Neutrophil (primary cell): ENCODE measurements at regions not wholly inside any gene's neighbourhood (a gene's known extent, or its start where the extent isn't known, plus 50 kb on each side); places are given as distances from the start of the nearest gene placed in this dataset.
"Not testable (repeated sequence)": the region's sequence is repeated elsewhere in the genome, so short reads cannot be mapped to it uniquely, and the experiment has no call there.

ENCODE experiments used
- H3K27ac ChIP-seq: fragments of 200-600 bp; sonication (generic); 2 replicates; pipeline ENCODE4 v1.5.1; 2016; ENCODE audit warnings: mild to moderate bottlenecking, moderate library complexity
- H3K27me3 ChIP-seq: fragments of 200-600 bp; sonication (generic); 2 replicates; pipeline ENCODE4 v1.6.0; 2016; ENCODE audit warnings: mild to moderate bottlenecking
- H3K36me3 ChIP-seq: fragments of 200-600 bp; sonication (generic); 2 replicates; pipeline ENCODE4 v1.5.1; 2017
- H3K4me1 ChIP-seq, 2 experiments: fragments of 200-600 bp in 1 of 2; sonication (generic) in 1 of 2; 1 replicate in 1 of 2; 2 replicates in 1 of 2; pipeline versions ENCODE4 v1.5.1 to v1.6.1; 2013 to 2016; ENCODE audit warnings: low read depth in 1 of 2, low read length in 1 of 2, mild to moderate bottlenecking in 1 of 2, moderate library complexity in 1 of 2; ENCODE audit not compliant: control insufficient read depth in 1 of 2, insufficient read depth in 1 of 2
- H3K4me3 ChIP-seq, 2 experiments: fragments of 200-600 bp in 1 of 2; sonication (generic) in 1 of 2; 1 replicate in 1 of 2; 2 replicates in 1 of 2; pipeline ENCODE4 v1.5.1; 2013 to 2016; ENCODE audit warnings: low read depth in 1 of 2, low read length in 1 of 2, mild to moderate bottlenecking in 1 of 2, moderate library complexity in 1 of 2
- H3K9me3 ChIP-seq: fragments of 200-600 bp; sonication (generic); 2 replicates; pipeline ENCODE4 v1.5.1; 2016
- CTCF ChIP-seq: fragments of 200-600 bp; sonication (generic); IDR thresholded peaks from 2 replicates; pipeline ENCODE4 v1.5.1; 2016; ENCODE audit warnings: antibody characterized with exemption

DNA sequence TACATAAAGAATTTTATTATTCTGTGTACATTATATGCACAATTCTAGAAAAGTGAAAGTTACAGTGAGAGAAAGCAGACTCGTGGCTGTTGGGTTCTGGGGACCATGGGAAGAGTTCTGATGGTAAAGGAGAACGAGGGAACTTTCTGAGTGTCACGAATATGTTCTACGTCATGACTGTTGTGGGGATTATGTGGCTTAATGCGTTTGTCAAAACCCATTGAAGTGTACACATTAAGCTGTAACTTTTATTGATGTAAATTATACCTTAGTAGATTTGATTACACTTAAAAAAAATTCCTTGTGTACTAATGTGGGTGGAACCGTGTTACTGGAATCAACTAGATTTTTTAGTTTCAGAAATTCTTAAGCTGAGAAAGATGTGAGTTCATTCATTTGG lies 426.1 kb downstream of the DSC3 start:
- no peak for TF ChIP-seq CTCF
- no peak overlapping the region for H3K4me3 ChIP-seq

DNA sequence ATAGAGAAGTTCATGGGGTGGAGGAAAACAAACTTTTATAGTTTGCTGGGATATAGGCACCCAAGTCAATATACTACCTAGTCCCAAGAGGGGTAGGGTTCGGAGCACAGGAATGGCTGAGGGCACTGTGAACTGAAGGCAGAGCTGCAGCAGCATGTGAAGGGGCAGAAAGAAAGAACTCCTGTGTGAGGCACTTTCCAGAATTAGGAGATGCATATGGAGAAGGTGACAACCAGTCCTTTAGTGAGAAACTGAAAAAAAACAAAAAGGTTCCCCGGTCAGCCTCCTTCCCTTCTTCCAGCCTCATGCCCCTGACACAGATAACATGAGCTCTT lies 429.1 kb downstream of the DSC3 start:
- Histone ChIP-seq H3K36me3 (no peaks in the 10 kb centered on the region), H3K27me3 (no peaks in the 10 kb centered on the region), H3K9me3 (no peaks in the 10 kb centered on the region), H3K4me1 (no peaks in the 10 kb centered on the region), H3K27ac (no peak overlapping the region), H3K4me3 (no peak overlapping the region)
- TF ChIP-seq CTCF: no peak

More for the DNA sequence above, 426.1 kb downstream of the DSC3 start:
- Histone ChIP-seq H3K36me3 (no peaks in the 10 kb centered on the region), H3K4me1 (no peaks in the 10 kb centered on the region), H3K9me3 (no peaks in the 10 kb centered on the region), H3K27ac (no peak overlapping the region), H3K27me3 (no peaks in the 10 kb centered on the region)

- Histone ChIP-seq H3K36me3 (no peaks in the 10 kb centered on the region), H3K9me3 (no peaks in the 10 kb centered on the region), H3K27me3 (no peaks in the 10 kb centered on the region), H3K4me1 (no peaks in the 10 kb centered on the region), H3K27ac (no peak overlapping the region), H3K4me3 (no peak overlapping the region)
- no peak for TF ChIP-seq CTCF
Observed at GRCh38 chr18:30601541-30601940, 441.0 kb downstream of the DSC3 start.

GRCh38 chr18:30597202-30597601 lies 445.3 kb downstream of the DSC3 start:
- Histone ChIP-seq H3K27ac (no peak overlapping the region), H3K27me3 (no peaks in the 10 kb centered on the region), H3K4me3 (no peak overlapping the region), H3K9me3 (no peaks in the 10 kb centered on the region), H3K36me3 (no peaks in the 10 kb centered on the region), H3K4me1 (no peaks in the 10 kb centered on the region)
- no peak for TF ChIP-seq CTCF

DNA sequence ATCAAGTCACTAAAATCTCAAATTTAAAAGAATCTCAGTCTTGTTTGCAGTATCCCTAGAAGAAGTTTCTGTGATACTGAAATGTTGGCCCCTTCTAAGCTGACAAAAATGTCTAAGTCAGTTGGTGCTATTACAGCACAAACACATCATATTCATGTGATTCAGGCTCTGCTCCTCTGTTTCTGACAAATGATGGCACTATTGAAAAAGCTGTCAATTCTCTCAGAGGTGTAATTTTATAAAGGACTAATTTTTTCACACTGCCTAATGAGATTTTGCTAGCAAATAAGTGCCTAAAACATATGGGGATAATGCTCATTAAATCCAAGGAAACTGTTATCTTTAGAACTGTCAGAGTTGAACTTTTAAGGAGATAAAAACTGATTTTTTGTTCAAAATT lies 445.9 kb downstream of the DSC3 start:
- Histone ChIP-seq H3K27ac (no peak overlapping the region), H3K4me3 (no peak overlapping the region), H3K27me3 (no peaks in the 10 kb centered on the region), H3K9me3 (no peaks in the 10 kb centered on the region), H3K36me3 (no peaks in the 10 kb centered on the region), H3K4me1 (no peaks in the 10 kb centered on the region)
- no peak for TF ChIP-seq CTCF

GRCh38 chr18:30595942-30596341 lies 446.6 kb downstream of the DSC3 start:
- Histone ChIP-seq H3K4me1 (no peaks in the 10 kb centered on the region), H3K4me3 (no peak overlapping the region), H3K36me3 (no peaks in the 10 kb centered on the region), H3K27ac (no peak overlapping the region), H3K27me3 (no peaks in the 10 kb centered on the region), H3K9me3 (no peaks in the 10 kb centered on the region)
- TF ChIP-seq CTCF: no peak

DNA sequence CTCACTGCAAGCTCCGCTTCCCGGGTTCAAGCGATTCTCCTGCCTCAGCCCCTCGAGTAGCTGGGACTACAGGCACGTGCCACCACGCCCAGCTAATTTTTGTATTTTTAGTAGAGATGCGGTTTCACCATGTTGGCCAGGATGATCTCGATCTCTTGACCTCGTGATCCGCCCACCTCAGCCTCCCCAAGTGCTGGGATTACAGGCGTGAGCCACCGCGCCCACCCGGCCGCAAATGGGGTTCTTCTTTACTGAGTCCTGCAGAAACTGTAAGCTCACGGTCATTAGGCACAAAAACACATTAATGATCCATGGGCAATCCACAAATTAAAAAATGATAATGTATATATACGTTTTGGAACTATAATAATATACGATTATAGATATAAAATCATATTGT lies 447.6 kb downstream of the DSC3 start:
- not testable (repeated sequence) for H3K36me3 ChIP-seq, H3K9me3 ChIP-seq, H3K4me1 ChIP-seq, H3K4me3 ChIP-seq, H3K27ac ChIP-seq, H3K27me3 ChIP-seq
